PFSK-1 (cell line): ENCODE measurements at regions not wholly inside any gene's neighbourhood (a gene's known extent, or its start where the extent isn't known, plus 50 kb on each side); places are given as distances from the start of the nearest gene placed in this dataset.

Experiments
- FOXP2 ChIP-seq: optimal IDR thresholded peaks from 2 replicates; pipeline ENCODE3; 2011; ENCODE audit warnings: borderline replicate concordance, control low read depth, inconsistent platforms; ENCODE audit not compliant: insufficient read depth; ENCODE audit errors: extremely low read length, extremely low read depth
- POLR2AphosphoS5 ChIP-seq: IDR thresholded peaks from 2 replicates; pipeline ENCODE4 v1.6.1; 2012; ENCODE audit warnings: low read depth, mild to moderate bottlenecking, control low read depth, low read length, moderate library complexity
- REST ChIP-seq, 2 experiments: IDR thresholded peaks; 2 replicates each; pipeline versions ENCODE4 v1.6.1 to v1.8.0; 2011 to 2012; ENCODE audit warnings: low read depth in 2 of 2, low read length in 2 of 2, control low read depth in 1 of 2, inconsistent platforms in 1 of 2, mild to moderate bottlenecking in 1 of 2, moderate library complexity in 1 of 2; ENCODE audit not compliant: insufficient read depth in 1 of 2
- SIN3A ChIP-seq: IDR thresholded peaks from 2 replicates; pipeline ENCODE4 v1.6.1; 2012; ENCODE audit warnings: mild to moderate bottlenecking, low read length, moderate library complexity, borderline replicate concordance; ENCODE audit not compliant: insufficient read depth
- TAF1 ChIP-seq: IDR thresholded peaks from 2 replicates; pipeline ENCODE4 v1.6.1; 2012; ENCODE audit warnings: low read length, control low read depth, borderline replicate concordance; ENCODE audit not compliant: insufficient read depth

DNA sequence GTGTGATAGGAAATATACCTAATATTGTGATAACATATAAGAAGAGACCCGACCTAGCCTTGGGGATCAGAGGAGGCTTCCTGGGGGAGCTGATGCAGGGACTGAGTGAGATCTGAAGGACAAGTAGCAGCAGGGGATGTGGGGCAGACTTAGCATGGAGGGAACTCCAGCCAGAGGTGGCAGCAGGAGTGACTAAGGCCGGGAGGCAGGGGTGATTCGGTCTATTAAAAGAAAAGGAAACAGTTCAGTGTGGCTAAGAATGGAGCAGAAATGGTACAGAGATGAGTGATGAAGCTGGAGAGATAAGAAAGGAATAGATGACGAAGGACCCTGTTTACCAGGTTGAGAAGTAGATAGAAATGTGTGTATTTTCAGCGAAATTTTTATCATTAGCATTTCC lies 408.8 kb downstream of the ENC1 start:
- TF ChIP-seq SIN3A (no peak), FOXP2 (no peak), POLR2AphosphoS5 (no peak), TAF1 (no peak), REST (IDR thresholded peaks at IDR 0.05; ENCODE audit: insufficient read depth in 1 of 2, low read depth in 2 of 2, low read length in 2 of 2) (no peak)

GRCh38 chr5:74226716-74227485 lies 413.6 kb downstream of the ENC1 start:
- TF ChIP-seq REST (IDR thresholded peaks at IDR 0.05; ENCODE audit: insufficient read depth in 1 of 2, low read depth in 2 of 2, low read length in 2 of 2): no peak

- TF ChIP-seq FOXP2: no peak
- TF ChIP-seq TAF1: no peak
- no peak for TF ChIP-seq REST (IDR thresholded peaks at IDR 0.05; ENCODE audit: insufficient read depth in 1 of 2, low read depth in 2 of 2, low read length in 2 of 2)
- no peak for TF ChIP-seq POLR2AphosphoS5
- no peak for TF ChIP-seq SIN3A
Measured at GRCh38 chr5:74225587-74225986, 414.9 kb downstream of the ENC1 start.

DNA sequence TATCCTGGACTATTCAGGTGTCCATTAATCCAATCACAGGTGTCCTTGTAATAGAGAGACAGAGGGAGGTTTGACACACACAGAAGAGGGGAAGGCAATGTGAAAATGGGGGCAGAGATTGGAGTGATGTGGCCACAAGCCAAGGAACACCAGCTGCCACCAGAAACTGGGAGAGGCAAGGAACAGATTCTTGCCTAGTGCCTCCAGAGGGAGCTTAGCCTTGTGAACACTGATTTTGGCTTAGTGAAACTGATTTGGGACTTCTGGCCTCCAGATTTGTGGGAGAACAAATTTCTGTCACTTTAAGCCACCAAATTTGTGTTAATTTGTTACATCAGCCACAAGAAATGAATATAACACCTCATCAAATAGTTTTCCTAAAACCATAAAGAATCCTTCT lies 416.2 kb downstream of the ENC1 start:
- no peak for TF ChIP-seq SIN3A
- no peak for TF ChIP-seq FOXP2
- no peak for TF ChIP-seq REST (IDR thresholded peaks at IDR 0.05; ENCODE audit: insufficient read depth in 1 of 2, low read depth in 2 of 2, low read length in 2 of 2)
- TF ChIP-seq TAF1: no peak
- no peak for TF ChIP-seq POLR2AphosphoS5

DNA sequence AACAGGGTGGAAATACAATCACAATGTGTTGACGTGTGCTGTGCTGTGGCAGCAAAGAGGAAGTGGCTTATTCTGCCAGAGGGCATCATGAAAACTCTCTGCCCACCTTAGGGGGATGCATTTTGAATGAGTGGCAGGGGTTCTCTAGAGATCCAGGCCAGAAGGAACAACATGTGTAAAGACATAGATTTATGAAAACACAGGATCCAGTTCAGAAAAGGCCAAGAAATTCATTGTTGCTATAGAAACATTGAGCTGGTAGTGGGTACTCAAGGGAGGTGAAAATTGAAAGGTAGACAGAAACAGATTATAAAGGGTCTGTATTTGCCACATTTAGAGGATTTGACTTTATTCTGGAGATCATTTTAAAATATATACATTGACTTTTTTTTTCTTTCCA lies 417.7 kb downstream of the ENC1 start:
- TF ChIP-seq SIN3A (no peak), TAF1 (no peak), REST (IDR thresholded peaks at IDR 0.05; ENCODE audit: insufficient read depth in 1 of 2, low read depth in 2 of 2, low read length in 2 of 2) (no peak), POLR2AphosphoS5 (no peak), FOXP2 (no peak)
